Stimulated activated CD4-positive, alpha-beta T cell treated with anti-CD3 and anti-CD28 coated beads, Interleukin-4, amount 100 ng/mL, for 48 hours (primary cell): ENCODE measurements at regions not wholly inside any gene's neighbourhood (a gene's known extent, or its start where the extent isn't known, plus 50 kb on each side); places are given as distances from the start of the nearest gene placed in this dataset.
A peak's percentile ranks its signal among the peaks of the same experiment; 100 is the strongest.

Experiments used
- DNase-seq, 2 donors: peaks; one replicate each; pipeline ENCODE4 v3.0.0-alpha.2; 2020; ENCODE audit warnings: low read depth in 2 of 2

DNA sequence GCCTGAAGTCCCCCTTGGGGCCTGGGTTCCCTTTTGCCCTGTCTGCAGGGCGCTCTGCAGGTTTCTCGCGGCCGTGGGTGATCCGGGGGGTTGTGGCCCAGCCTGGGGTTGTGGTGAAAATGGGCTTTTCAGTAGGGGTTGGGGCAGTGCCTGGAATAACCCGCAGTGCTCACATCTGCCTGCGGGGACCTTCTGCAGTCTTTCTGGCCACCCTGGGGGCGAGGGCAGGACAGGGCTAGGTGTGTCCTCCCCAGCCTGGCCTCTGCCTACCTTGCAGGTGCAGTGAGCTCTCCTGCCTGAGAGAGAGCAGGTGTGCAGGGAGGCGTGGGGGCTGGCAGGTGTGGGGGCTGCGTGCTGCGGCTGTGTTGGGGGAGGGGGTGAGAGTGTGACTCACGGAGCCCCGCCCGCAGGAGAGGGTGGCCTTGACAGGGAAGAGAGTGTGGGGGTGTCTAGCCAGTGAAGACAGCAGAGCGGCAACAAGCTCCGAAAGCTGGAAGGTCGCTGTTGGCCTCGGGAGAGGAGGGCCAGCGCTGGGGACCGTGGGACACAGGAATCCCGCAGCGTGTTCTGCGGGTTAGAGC, 131.4 kb downstream of the MRPL36 start:
- no peak for DNase-seq

- DNase-seq, result no peak
These were observed 131.9 kb downstream of the MRPL36 start for GRCh38 chr5:1667648-1668140.

DNA sequence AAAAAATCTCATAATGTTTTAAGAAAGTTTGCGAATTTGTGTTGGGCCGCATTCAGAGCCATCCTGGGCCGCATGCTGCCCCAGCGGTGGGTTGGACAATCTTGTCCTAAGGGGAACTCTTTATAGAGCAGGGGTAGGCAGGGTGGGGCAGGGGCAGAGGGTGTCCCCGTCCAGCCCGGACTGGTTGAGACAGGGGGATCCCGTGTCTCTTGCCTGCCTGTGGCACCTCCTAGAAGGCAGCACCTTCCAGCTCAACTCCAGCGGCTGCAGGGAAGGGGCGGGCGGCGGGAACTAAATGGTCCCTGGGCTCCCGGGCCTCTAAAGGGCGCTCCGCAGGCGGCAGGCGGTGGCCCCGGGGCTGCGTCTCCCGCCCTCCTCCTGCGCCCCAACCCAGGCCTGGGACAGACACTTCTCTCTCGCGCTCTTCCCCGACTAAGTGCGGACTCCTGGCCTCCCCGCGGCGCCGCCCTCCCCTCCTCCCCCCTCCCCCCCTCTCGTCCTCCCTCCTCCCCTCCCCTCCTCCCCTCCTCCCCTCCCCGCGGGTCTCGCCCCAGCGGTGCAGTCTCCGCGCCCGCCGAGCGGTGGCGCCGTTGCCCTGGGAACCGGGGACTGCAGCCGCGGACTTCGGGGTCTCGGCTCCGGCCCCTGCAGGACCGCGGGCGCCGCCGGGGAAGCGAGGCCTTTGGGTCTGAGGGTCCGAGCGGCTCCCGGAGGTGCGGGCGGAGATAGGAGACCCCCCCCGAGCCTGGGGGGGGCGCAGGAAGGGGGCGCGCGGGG, 132.6 kb downstream of the MRPL36 start:
- peak in 1 of 2 donors; percentile 49 for DNase-seq

- no peak for DNase-seq
These were observed 133.4 kb downstream of the MRPL36 start for GRCh38 chr5:1666221-1666620.

DNA sequence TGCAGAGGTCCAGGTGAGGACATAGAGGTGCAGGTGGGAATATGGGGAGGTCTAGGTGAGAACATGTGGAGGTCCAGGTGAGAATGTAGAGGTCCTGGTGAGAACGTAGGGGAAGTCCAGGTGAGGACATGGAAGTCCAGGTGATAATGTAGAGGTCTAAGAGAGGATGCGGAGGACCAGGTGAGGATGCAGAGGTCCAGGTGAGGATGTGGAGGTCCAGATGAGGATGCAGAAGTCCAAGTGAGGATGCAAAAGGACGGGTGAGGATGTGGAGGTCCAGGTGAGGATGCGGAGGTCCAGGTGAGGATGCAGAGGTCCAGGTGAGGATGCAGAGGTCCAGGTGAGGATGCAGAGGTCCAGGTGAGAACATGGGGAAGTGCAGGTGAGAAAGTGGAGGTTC, 133.8 kb downstream of the MRPL36 start:
- DNase-seq, result no peak

- DNase-seq, result no peak
These were observed 134.4 kb downstream of the MRPL36 start for GRCh38 chr5:1665231-1665630.

GRCh38 chr5:1663186-1663585, 136.5 kb downstream of the MRPL36 start:
- no peak for DNase-seq

GRCh38 chr5:1662559-1663085, 137.0 kb downstream of the MRPL36 start:
- no peak for DNase-seq

DNA sequence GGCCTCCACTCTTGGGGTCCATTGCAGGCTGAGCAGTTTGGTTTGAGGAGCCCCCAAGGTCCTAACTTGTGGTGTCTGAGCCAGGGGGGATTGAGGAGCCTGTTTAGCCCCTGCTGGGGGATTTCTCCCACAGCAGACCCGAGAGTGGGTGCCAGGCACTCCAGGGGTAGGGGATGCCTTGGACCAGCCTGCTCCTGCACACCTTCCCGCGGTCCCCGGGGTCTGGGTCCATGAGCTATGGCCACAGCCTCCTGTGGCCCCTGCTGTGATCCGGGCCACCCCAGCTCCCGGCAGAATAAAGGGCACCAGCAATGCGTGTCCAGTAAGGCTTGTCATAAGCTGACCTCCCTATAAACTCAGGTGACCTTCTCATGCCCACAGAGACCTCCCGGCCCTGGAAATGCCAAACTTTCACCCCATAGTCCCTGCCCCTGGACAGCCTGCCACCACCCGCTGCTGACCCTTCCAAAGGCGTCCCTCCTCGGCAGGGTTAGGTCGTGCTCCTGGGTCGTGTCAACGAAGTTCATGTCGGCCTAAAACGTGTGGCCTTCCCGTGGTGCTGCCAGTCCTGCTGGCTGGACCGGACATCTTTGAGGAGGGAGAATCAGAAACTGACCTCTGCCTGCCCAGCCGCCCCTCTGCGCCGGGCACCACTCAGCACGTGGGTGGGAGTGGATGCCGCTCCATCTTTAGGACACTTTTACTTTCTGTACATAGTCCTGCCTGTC, 137.6 kb downstream of the MRPL36 start:
- DNase-seq, result no peak

DNA sequence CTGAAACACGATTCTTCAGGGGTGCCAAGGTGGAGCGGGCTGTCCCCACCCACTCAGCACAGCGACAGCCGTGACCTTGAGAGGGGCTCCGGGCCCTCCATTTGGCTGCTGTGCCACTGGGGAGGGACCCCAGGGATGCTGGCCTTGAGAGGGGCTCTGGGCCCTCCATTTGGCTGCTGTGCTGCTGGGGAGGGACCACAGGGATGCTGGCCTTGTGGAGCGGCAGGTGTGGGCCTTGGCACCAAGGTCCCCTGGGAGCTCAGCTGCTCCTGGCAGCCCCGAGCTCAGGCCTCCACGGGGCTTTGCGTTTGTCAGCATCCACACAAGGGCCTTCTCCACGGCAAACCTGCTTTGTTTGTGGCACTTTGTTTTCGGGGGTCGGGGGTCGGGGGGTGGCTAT, 137.6 kb upstream of the LPCAT1 start:
- DNase-seq, result no peak

DNA sequence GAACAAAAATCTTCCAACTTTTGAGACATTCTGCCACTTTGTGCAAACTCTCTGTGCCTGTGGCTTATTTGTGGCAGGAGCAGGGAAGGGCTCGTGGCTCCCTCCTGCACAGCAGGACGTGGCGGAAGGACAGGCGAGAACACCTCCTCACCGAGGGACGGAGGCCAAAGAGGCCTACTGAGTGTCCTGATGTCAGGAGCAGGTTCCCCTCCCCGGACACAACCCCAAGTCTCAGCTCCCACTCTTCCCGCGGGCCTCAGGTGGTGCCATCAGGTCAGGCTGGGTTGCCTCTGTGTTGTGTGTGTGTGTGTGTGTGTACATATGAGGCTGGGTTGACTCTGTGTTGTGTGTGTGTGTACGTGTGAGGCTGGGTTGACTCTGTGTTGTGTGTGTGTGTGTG, 136.8 kb upstream of the LPCAT1 start:
- no peak for DNase-seq

GRCh38 chr5:1660001-1660400, 136.2 kb upstream of the LPCAT1 start:
- no peak for DNase-seq

DNA sequence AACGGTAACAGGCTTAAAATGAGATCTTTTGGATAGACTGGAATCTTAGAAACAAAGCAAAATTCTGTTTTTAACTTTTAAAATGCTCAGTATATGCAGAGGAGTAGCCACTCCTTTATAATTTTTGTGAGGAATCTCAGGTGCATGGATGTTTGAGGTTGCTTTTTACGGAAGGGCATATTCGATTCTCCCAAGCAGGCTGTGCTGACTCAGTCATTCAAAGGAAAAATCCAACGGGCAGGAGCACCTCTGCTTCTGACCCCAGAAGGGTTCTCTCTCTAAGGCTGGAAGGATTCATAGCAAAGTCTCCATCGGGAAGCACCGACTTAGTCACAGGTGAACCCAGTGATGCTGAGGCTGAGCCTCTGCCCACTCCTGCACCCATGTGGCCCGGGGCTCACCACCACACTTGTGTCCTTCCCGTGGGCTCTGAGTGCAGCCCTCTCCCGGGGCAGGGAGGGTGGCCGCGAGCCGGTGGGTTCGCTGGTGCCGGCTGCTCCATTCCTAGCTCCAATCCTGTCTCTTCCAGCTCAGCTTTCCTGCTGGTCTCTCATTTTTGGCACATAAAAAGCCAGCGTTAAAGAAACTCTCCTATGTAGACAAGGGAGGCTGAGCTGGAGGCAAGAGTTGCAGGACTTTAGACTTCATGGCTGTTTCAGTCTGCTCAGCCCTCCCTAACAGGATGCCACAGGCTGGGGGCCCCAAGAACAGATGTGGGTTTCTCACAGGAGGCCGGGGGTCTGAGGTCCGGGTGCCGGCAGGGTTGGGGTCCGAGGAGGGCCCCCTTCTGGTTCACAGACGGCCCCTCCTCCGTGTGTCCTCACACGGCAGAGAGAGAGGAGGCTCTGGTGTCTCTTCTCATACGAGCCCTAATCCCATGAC, 135.6 kb upstream of the LPCAT1 start:
- DNase-seq, result no peak

GRCh38 chr5:1658665-1659064, 134.9 kb upstream of the LPCAT1 start:
- no peak for DNase-seq

DNA sequence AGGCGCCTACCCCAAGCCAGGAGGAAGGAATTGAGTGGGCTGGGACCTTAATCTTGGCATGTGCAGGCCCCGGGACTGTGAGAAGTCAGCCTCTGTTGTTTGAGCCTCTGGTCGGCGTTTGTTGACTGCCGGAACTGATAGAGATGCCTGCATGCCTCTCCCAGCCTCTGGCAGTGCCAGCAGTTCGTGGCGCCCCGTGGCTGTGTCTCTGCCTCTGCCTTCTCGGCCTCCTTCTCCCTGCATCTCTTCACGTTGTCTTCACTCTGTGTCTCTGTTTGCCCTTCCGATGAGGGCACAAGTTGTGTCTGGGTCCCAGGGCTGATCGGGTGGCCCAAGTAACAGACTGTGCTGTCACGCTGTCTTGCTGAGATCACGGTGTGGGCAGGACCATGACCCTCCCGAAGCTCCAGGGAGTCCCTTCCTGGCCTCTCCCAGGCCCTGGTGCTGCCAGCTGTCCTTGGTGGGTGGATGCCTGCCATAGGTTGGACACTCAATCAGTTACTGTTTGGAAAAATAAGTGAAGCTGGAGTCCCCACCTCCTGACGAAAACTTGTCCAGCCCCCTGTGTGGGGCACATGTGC, 133.5 kb upstream of the LPCAT1 start:
- no peak for DNase-seq

GRCh38 chr5:1656271-1656975, 132.7 kb upstream of the LPCAT1 start:
- DNase-seq, result no peak

- no peak for DNase-seq
These were observed 131.9 kb upstream of the LPCAT1 start for GRCh38 chr5:1655496-1656270.

GRCh38 chr5:1654786-1655495, 131.2 kb upstream of the LPCAT1 start:
- no peak for DNase-seq
